PC-9 (cell line): ENCODE measurements at regions not wholly inside any gene's neighbourhood (a gene's known extent, or its start where the extent isn't known, plus 50 kb on each side); places are given as distances from the start of the nearest gene placed in this dataset.

Experiments
- BruUV-seq: library from RNA; stranded (reverse); fragments of 400-500 nt; replicated peaks from 2 replicates; lab custom pipeline; 2021; lab: Mats Ljungman, UMichigan
- CTCF ChIA-PET: fragments of 300-600 bp; sonication (Branson Sonifier 250); formaldehyde crosslinking; loops from one replicate; lab custom pipeline; 2022; ENCODE audit warnings: antibody characterized with exemption; lab: Charles Lee
- POLR2A ChIA-PET: fragments of 300-600 bp; sonication (Branson Sonifier 250); formaldehyde crosslinking; loops from one replicate; lab custom pipeline; 2022; ENCODE audit warnings: antibody characterized with exemption; ENCODE audit not compliant: unreplicated experiment; lab: Charles Lee
- DNase-seq, 2 experiments: peaks; one replicate each; pipeline versions ENCODE4 v3.0.0 to v3.0.0-alpha.2; 2015 to 2022; ENCODE audit warnings: mixed read lengths in 1 of 2
- H2AFZ ChIP-seq: fragments of 200-600 bp; sonication (generic); 2 replicates; pipeline ENCODE4 v1.8.1; 2017; ENCODE audit warnings: antibody characterized with exemption
- H3F3A ChIP-seq: fragments of 200-600 bp; sonication (generic); 2 replicates; pipeline ENCODE4 v1.8.1; 2017; ENCODE audit warnings: antibody characterized with exemption, mild to moderate bottlenecking, low read depth; ENCODE audit not compliant: insufficient read depth
- H3K27ac ChIP-seq: fragments of 200-600 bp; sonication (generic); 2 replicates; pipeline ENCODE4 v1.6.1; 2016; ENCODE audit warnings: mixed run types
- H3K27me3 ChIP-seq: fragments of 200-600 bp; sonication (generic); 2 replicates; pipeline ENCODE4 v1.6.1; 2016; ENCODE audit warnings: low read depth, mixed run types; ENCODE audit not compliant: insufficient read depth
- H3K36me3 ChIP-seq: fragments of 200-600 bp; sonication (generic); 2 replicates; pipeline ENCODE4 v1.6.1; 2016; ENCODE audit warnings: low read depth, mixed run types
- H3K4me1 ChIP-seq: fragments of 200-600 bp; sonication (generic); replicated peaks from 2 replicates; pipeline ENCODE4 v1.6.1; 2016; ENCODE audit warnings: mixed run types; ENCODE audit not compliant: insufficient read depth
- H3K4me2 ChIP-seq: fragments of 200-600 bp; sonication (generic); 2 replicates; pipeline ENCODE4 v1.6.1; 2017; ENCODE audit warnings: mixed run types
- H3K4me3 ChIP-seq: fragments of 200-600 bp; sonication (generic); 2 replicates; pipeline ENCODE4 v1.6.1; 2016; ENCODE audit warnings: mixed run types
- H3K79me2 ChIP-seq: fragments of 200-600 bp; sonication (generic); 2 replicates; pipeline ENCODE4 v1.6.1; 2017; ENCODE audit warnings: low read depth, mixed run types
- H3K9me2 ChIP-seq: fragments of 200-600 bp; sonication (generic); 2 replicates; pipeline ENCODE4 v1.8.1; 2017; ENCODE audit warnings: mild to moderate bottlenecking; ENCODE audit not compliant: insufficient read depth
- H3K9me3 ChIP-seq: fragments of 200-600 bp; sonication (generic); 2 replicates; pipeline ENCODE4 v1.8.1; 2016; ENCODE audit warnings: low read depth; ENCODE audit not compliant: insufficient read depth
- H4K20me1 ChIP-seq: fragments of 200-600 bp; sonication (generic); 2 replicates; pipeline ENCODE4 v1.8.1; 2017; ENCODE audit not compliant: insufficient read depth
- CTCF ChIP-seq: fragments of 200-600 bp; sonication (generic); conservative IDR thresholded peaks from 2 replicates; pipeline ENCODE4 v1.6.1; 2017; ENCODE audit warnings: mixed run types, antibody characterized with exemption, mild to moderate bottlenecking, moderate library complexity
- EZH2 ChIP-seq: fragments of 200-600 bp; sonication (generic); IDR thresholded peaks from 2 replicates; pipeline ENCODE4 v1.8.0; 2017; ENCODE audit warnings: antibody characterized with exemption, low read depth
- intact Hi-C: fragments of 100-400 bp; cut with micrococcal nuclease; formaldehyde crosslinking; loops from one replicate; pipeline ENCODE4 v1.10.0; 2022; ENCODE audit not compliant: unreplicated experiment

GRCh38 chr7:16062269-16062668 is 359.1 kb downstream of the CRPPA start:
- H3K4me1 ChIP-seq, result no peaks in the 10 kb centered on the region
- CTCF ChIA-PET, result no interaction called here
- no peaks in the 10 kb centered on the region for H3F3A ChIP-seq
- POLR2A ChIA-PET, result interaction anchor here (0.6 kb wide), 1 partner anchor 64 kb away, joined by 6 read pairs; no protein-coding TSS in a partner anchor
- no TSS peak for BruUV-seq
- H3K9me2 ChIP-seq, result no peaks in the 10 kb centered on the region
- TF ChIP-seq EZH2 (no peak), CTCF (no peak)
- no peak overlapping the region for H2AFZ ChIP-seq
- intact Hi-C loops, result loop anchor here (10.0 kb wide), 1 partner anchor 1047 kb away; no protein-coding TSS in a partner anchor
- DNase-seq, result no peak
- no peak overlapping the region for H3K4me2 ChIP-seq
- H3K27ac ChIP-seq, result no peak overlapping the region
- no peaks in the 10 kb centered on the region for H3K9me3 ChIP-seq
- no peaks in the 10 kb centered on the region for H3K27me3 ChIP-seq
- no peaks in the 10 kb centered on the region for H3K79me2 ChIP-seq
- H3K36me3 ChIP-seq, result no peaks in the 10 kb centered on the region
- H4K20me1 ChIP-seq, result no peaks in the 10 kb centered on the region
- H3K4me3 ChIP-seq, result no peak overlapping the region

GRCh38 chr7:16061630-16062029 is 359.7 kb downstream of the CRPPA start:
- no peak overlapping the region for H3K27ac ChIP-seq
- no peak overlapping the region for H2AFZ ChIP-seq
- no peaks in the 10 kb centered on the region for H3K9me3 ChIP-seq
- no peaks in the 10 kb centered on the region for H3F3A ChIP-seq
- no peaks in the 10 kb centered on the region for H3K9me2 ChIP-seq
- no TSS peak for BruUV-seq
- no peak for DNase-seq
- H4K20me1 ChIP-seq, result no peaks in the 10 kb centered on the region
- H3K4me1 ChIP-seq, result no peaks in the 10 kb centered on the region
- intact Hi-C loops, result loop anchor here (10.0 kb wide), 1 partner anchor 1047 kb away; no protein-coding TSS in a partner anchor
- H3K36me3 ChIP-seq, result no peaks in the 10 kb centered on the region
- no peak overlapping the region for H3K4me2 ChIP-seq
- CTCF ChIA-PET, result no interaction called here
- POLR2A ChIA-PET, result no interaction called here
- no peaks in the 10 kb centered on the region for H3K79me2 ChIP-seq
- no peak for TF ChIP-seq CTCF
- no peak for TF ChIP-seq EZH2
- H3K27me3 ChIP-seq, result no peaks in the 10 kb centered on the region
- no peak overlapping the region for H3K4me3 ChIP-seq

GRCh38 chr7:16061011-16061410 is 360.3 kb downstream of the CRPPA start:
- H3K27ac ChIP-seq, result no peak overlapping the region
- H3K4me2 ChIP-seq, result no peak overlapping the region
- H3K36me3 ChIP-seq, result no peaks in the 10 kb centered on the region
- ChIA-PET CTCF (no interaction called here), POLR2A (interaction anchor here (0.6 kb wide), 1 partner anchor 135 kb away, joined by 3 read pairs; no protein-coding TSS in a partner anchor)
- H3K4me1 ChIP-seq, result no peaks in the 10 kb centered on the region
- no peaks in the 10 kb centered on the region for H3K27me3 ChIP-seq
- TF ChIP-seq EZH2, result no peak
- no peak for TF ChIP-seq CTCF
- no peaks in the 10 kb centered on the region for H3K79me2 ChIP-seq
- no peaks in the 10 kb centered on the region for H3K9me2 ChIP-seq
- no peak for DNase-seq
- no peaks in the 10 kb centered on the region for H4K20me1 ChIP-seq
- H3K4me3 ChIP-seq, result no peak overlapping the region
- H3F3A ChIP-seq, result no peaks in the 10 kb centered on the region
- intact Hi-C loops, result loop anchor here (10.0 kb wide), 1 partner anchor 1046 kb away; no protein-coding TSS in a partner anchor
- H3K9me3 ChIP-seq, result no peaks in the 10 kb centered on the region
- BruUV-seq, result no TSS peak
- no peak overlapping the region for H2AFZ ChIP-seq
